HCT116 (cell line): ENCODE measurements at regions not wholly inside any gene's neighbourhood (a gene's known extent, or its start where the extent isn't known, plus 50 kb on each side); places are given as distances from the start of the nearest gene placed in this dataset.

Experiments
- ATAC-seq: fragments of 200-7000 bp; cut with Tn5 transposase; 2 replicates; pipeline ENCODE4 v1.9.1; 2020; ENCODE audit warnings: mild to moderate bottlenecking, moderate library complexity
- BruUV-seq: library from RNA; stranded (reverse); fragments of 400-500 nt; replicated peaks from 2 replicates; lab custom pipeline; 2021; lab: Mats Ljungman, UMichigan
- CTCF ChIA-PET: fragments of 300-600 bp; sonication (Branson Sonifier 250); formaldehyde crosslinking; loops from one replicate; lab custom pipeline; 2021; ENCODE audit warnings: antibody characterized with exemption; lab: Charles Lee
- POLR2A ChIA-PET: fragments of 300-600, 350-600 bp; sonication (Branson Sonifier 250); formaldehyde crosslinking; loops from one replicate; lab custom pipeline; 2021; ENCODE audit warnings: antibody characterized with exemption; lab: Charles Lee
- RAD21 ChIA-PET, 2 experiments: fragments of 300-600 bp; sonication (Branson Sonifier 250); formaldehyde crosslinking; loops; one replicate each; lab custom pipeline; 2023; ENCODE audit warnings: low total read pairs in 2 of 2; ENCODE audit not compliant: uncharacterized antibody in 2 of 2, unreplicated experiment in 2 of 2, low non-redundant PET in 1 of 2; lab: Charles Lee
- DNase-seq: peaks from one replicate; pipeline ENCODE4 v3.0.0-alpha.2; 2010; ENCODE audit warnings: low read depth, low spot score
- H2AFZ ChIP-seq: fragments of 200-600 bp; shearing (Covaris generic), sonication (generic); 2 replicates; pipeline ENCODE4 v1.6.1; 2017; ENCODE audit warnings: low read depth, mixed run types, mixed read lengths, antibody characterized with exemption, low read length; ENCODE audit not compliant: poor library complexity, severe bottlenecking
- H3K27ac ChIP-seq: 2 replicates; pipeline ENCODE4 v1.5.1; 2012; ENCODE audit warnings: low read depth, low read length
- H3K27me3 ChIP-seq: fragments of 200-600 bp; sonication (generic); 2 replicates; pipeline ENCODE4 v1.6.1; 2016; ENCODE audit warnings: mixed run types, low read length, mixed read lengths; ENCODE audit not compliant: insufficient read depth
- H3K36me3 ChIP-seq, 2 experiments: fragments of 200-500 bp in 1 of 2; fragments of 200-600 bp in 1 of 2; sonication (Bioruptor generic) in 1 of 2; sonication (generic) in 1 of 2; 2 replicates each; pipeline versions ENCODE4 v1.5.1 to v1.6.1; 2014 to 2016; ENCODE audit warnings: low read length in 2 of 2, inconsistent platforms in 1 of 2, mixed read lengths in 1 of 2, mixed run types in 1 of 2; ENCODE audit not compliant: insufficient read depth in 2 of 2, control insufficient read depth in 1 of 2
- H3K4me1 ChIP-seq, 2 experiments: fragments of 200-600 bp in 1 of 2; sonication (generic) in 1 of 2; 2 replicates each; pipeline versions ENCODE4 v1.5.1 to v1.6.1; 2012 to 2017; ENCODE audit warnings: low read length in 2 of 2, inconsistent platforms in 1 of 2, mild to moderate bottlenecking in 1 of 2, mixed read lengths in 1 of 2, mixed run types in 1 of 2, moderate library complexity in 1 of 2; ENCODE audit not compliant: insufficient read depth in 2 of 2, control insufficient read depth in 1 of 2
- H3K4me2 ChIP-seq: fragments of 200-600 bp; sonication (generic); 2 replicates; pipeline ENCODE4 v1.6.1; 2017; ENCODE audit warnings: mixed run types, low read length, mixed read lengths
- H3K4me3 ChIP-seq, 2 experiments: fragments of 200-600 bp in 1 of 2; sonication (generic) in 1 of 2; replicated peaks in 1 of 2; 2 replicates each; pipeline ENCODE4 v1.5.1; 2011 to 2016; ENCODE audit warnings: low read length in 2 of 2, control low read depth in 1 of 2, low read depth in 1 of 2, mild to moderate bottlenecking in 1 of 2, mixed read lengths in 1 of 2, mixed run types in 1 of 2
- H3K79me2 ChIP-seq: fragments of 200-600 bp; sonication (generic); 2 replicates; pipeline ENCODE4 v1.6.1; 2017; ENCODE audit warnings: mild to moderate bottlenecking, mixed run types, low read length, moderate library complexity, mixed read lengths; ENCODE audit not compliant: insufficient read depth
- H3K9ac ChIP-seq: fragments of 200-600 bp; sonication (generic); 2 replicates; pipeline ENCODE4 v1.6.1; 2016; ENCODE audit warnings: low read length, mixed read lengths
- H3K9me2 ChIP-seq: fragments of 200-600 bp; sonication (generic), shearing (Covaris generic); 2 replicates; pipeline ENCODE4 v1.6.1; 2017; ENCODE audit warnings: mixed run types, mild to moderate bottlenecking, moderate library complexity; ENCODE audit not compliant: insufficient read depth
- H3K9me3 ChIP-seq, 2 experiments: fragments of 200-500 bp in 1 of 2; fragments of 200-600 bp in 1 of 2; sonication (Bioruptor generic) in 1 of 2; sonication (generic) in 1 of 2; 2 replicates each; pipeline ENCODE4 v1.6.1; 2014 to 2017; ENCODE audit warnings: low read length in 2 of 2, mixed read lengths in 2 of 2, inconsistent platforms in 1 of 2, low read depth in 1 of 2, mild to moderate bottlenecking in 1 of 2, mixed run types in 1 of 2, moderate library complexity in 1 of 2; ENCODE audit not compliant: control insufficient read depth in 1 of 2, insufficient read depth in 1 of 2
- H4K20me1 ChIP-seq: fragments of 200-600 bp; sonication (generic), shearing (Covaris generic); 2 replicates; pipeline ENCODE4 v1.6.1; 2017; ENCODE audit warnings: mixed run types, mild to moderate bottlenecking, moderate library complexity; ENCODE audit not compliant: insufficient read depth
- ATF3 ChIP-seq: IDR thresholded peaks from 2 replicates; pipeline ENCODE4 v1.6.1; 2012
- CBX3 ChIP-seq: IDR thresholded peaks from 2 replicates; pipeline ENCODE4 v1.6.1; 2012; ENCODE audit warnings: low read depth
- CEBPB ChIP-seq: IDR thresholded peaks from 2 replicates; pipeline ENCODE4 v1.6.1; 2012; ENCODE audit warnings: low read depth
- CTCF ChIP-seq, 3 experiments: fragments of 200-600 bp in 1 of 3; sonication (generic) in 1 of 3; IDR thresholded peaks in 2 of 3; conservative IDR thresholded peaks in 1 of 3; 2 replicates each; pipeline ENCODE4 v1.5.1; 2012 to 2017; ENCODE audit warnings: low read depth in 2 of 3, low read length in 2 of 3, antibody characterized with exemption in 1 of 3, borderline replicate concordance in 1 of 3, control low read depth in 1 of 3, mild to moderate bottlenecking in 1 of 3, mixed read lengths in 1 of 3, mixed run types in 1 of 3, moderate library complexity in 1 of 3; ENCODE audit not compliant: insufficient read depth in 1 of 3
- EGR1 ChIP-seq: IDR thresholded peaks from 2 replicates; pipeline ENCODE4 v1.6.1; 2012; ENCODE audit warnings: low read depth
- ELF1 ChIP-seq: IDR thresholded peaks from 2 replicates; pipeline ENCODE4 v1.6.1; 2012; ENCODE audit warnings: low read depth, borderline replicate concordance
- EZH2 ChIP-seq: fragments of 200-600 bp; sonication (generic); IDR thresholded peaks from 2 replicates; pipeline ENCODE4 v1.6.1; 2017; ENCODE audit warnings: antibody characterized with exemption, mixed run types
- EZH2phosphoT487 ChIP-seq: fragments of 200-600 bp; IDR thresholded peaks from 2 replicates; pipeline ENCODE4 v1.6.1; 2018; ENCODE audit warnings: antibody characterized with exemption, borderline replicate concordance
- FOSL1 ChIP-seq: IDR thresholded peaks from 2 replicates; pipeline ENCODE4 v1.6.1; 2012; ENCODE audit warnings: low read depth
- RAD21 ChIP-seq: IDR thresholded peaks from 2 replicates; pipeline ENCODE4 v1.6.1; 2012; ENCODE audit warnings: low read depth, mild to moderate bottlenecking
- SRF ChIP-seq: IDR thresholded peaks from 2 replicates; pipeline ENCODE4 v1.6.1; 2012; ENCODE audit warnings: low read depth
- YY1 ChIP-seq: IDR thresholded peaks from 2 replicates; pipeline ENCODE4 v1.6.1; 2011; ENCODE audit warnings: low read length, low read depth, moderate library complexity, mild to moderate bottlenecking; ENCODE audit not compliant: insufficient replicate concordance; ENCODE audit errors: extremely low read depth
- ZBTB33 ChIP-seq: IDR thresholded peaks from 2 replicates; pipeline ENCODE4 v1.6.1; 2011; ENCODE audit warnings: mild to moderate bottlenecking, low read length, moderate library complexity; ENCODE audit not compliant: insufficient replicate concordance; ENCODE audit errors: extremely low read depth
- ZFX ChIP-seq: fragments of 450-650 bp; IDR thresholded peaks from 2 replicates; pipeline ENCODE4 v1.6.1; 2017
- intact Hi-C: fragments of 100-400 bp; cut with micrococcal nuclease; formaldehyde crosslinking; loops from 2 replicates; pipeline ENCODE4 v1.10.0; 2022
- TF ChIP-seq, protein P1 (sequence below): IDR thresholded peaks from 2 replicates; pipeline ENCODE4 v1.6.1; 2012

DNA sequence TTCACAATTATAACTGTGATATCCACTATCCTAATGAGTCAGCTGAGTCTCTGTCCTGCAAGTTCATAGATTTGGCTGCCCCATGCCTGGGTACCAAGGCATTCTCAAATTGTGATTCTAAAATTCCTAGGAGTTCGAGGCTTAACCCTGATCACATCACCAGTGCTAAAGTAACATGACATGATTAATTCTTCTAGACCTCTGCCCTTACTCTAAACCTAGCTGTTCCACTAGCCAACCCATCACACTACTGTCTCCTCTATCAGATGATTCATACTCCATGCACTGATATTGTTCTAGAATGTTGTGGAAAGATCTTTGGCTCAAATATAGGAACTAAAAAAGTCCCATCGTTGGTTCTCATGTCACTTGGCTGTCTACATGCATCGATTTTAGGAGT, 487.6 kb downstream of the PIK3C3 start:
- no peak for TF ChIP-seq ELF1
- no peak for TF ChIP-seq ATF3
- TF ChIP-seq YY1: no peak
- TF ChIP-seq ZFX: no peak
- TF ChIP-seq CEBPB: no peak
- TF ChIP-seq ZBTB33: no peak
- no peak for TF ChIP-seq FOSL1
- no peak for TF ChIP-seq RAD21
- no peak for TF ChIP-seq EZH2
- no peak for TF ChIP-seq CTCF (IDR thresholded peaks at IDR 0.05 in 2 of 3, conservative IDR thresholded peaks at IDR 0.05 in 1 of 3; ENCODE audit: borderline replicate concordance in 1 of 3, insufficient read depth in 1 of 3, low read depth in 2 of 3, low read length in 2 of 3)
- no peak for TF ChIP-seq EZH2phosphoT487
- TF ChIP-seq EGR1: no peak
- TF ChIP-seq CBX3: no peak
- TF ChIP-seq, protein P1, sequence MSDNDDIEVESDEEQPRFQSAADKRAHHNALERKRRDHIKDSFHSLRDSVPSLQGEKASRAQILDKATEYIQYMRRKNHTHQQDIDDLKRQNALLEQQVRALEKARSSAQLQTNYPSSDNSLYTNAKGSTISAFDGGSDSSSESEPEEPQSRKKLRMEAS: no peak
- no peak for TF ChIP-seq SRF
- TF ChIP-seq, all 23 proteins: peak for 0
- ATAC-seq (no peak), DNase-seq (no peak)
- no peaks in the 10 kb centered on the region for H3K4me1 ChIP-seq
- no peak overlapping the region for H3K4me2 ChIP-seq
- ChIA-PET POLR2A (no interaction called here), RAD21 (no interaction called here), CTCF (no interaction called here)
- BruUV-seq: no TSS peak
- no peaks in the 10 kb centered on the region for H3K27me3 ChIP-seq
- intact Hi-C loops: no loop called here
- peaks cover 5 to 18% of the 10 kb centered on the region in 2 experiments; a peak in 2 of 4 replicates for H3K9me3 ChIP-seq
- no peaks in the 10 kb centered on the region for H3K79me2 ChIP-seq
- no peaks in the 10 kb centered on the region for H3K9me2 ChIP-seq
- no peak overlapping the region for H3K9ac ChIP-seq
- H2AFZ ChIP-seq: no peak overlapping the region
- no peak overlapping the region for H3K4me3 ChIP-seq
- H3K36me3 ChIP-seq: no peaks in the 10 kb centered on the region
- H3K27ac ChIP-seq: no peak overlapping the region
- H4K20me1 ChIP-seq: no peaks in the 10 kb centered on the region
